HG03103 (cell line): ENCODE measurements at regions not wholly inside any gene's neighbourhood (a gene's known extent, or its start where the extent isn't known, plus 50 kb on each side); places are given as distances from the start of the nearest gene placed in this dataset.

Experiments
- ATAC-seq: cut with Tn5 transposase; IDR thresholded peaks from one replicate; pipeline ENCODE4 v1.9.1; 2021; ENCODE audit warnings: low read depth; ENCODE audit not compliant: unreplicated experiment

DNA sequence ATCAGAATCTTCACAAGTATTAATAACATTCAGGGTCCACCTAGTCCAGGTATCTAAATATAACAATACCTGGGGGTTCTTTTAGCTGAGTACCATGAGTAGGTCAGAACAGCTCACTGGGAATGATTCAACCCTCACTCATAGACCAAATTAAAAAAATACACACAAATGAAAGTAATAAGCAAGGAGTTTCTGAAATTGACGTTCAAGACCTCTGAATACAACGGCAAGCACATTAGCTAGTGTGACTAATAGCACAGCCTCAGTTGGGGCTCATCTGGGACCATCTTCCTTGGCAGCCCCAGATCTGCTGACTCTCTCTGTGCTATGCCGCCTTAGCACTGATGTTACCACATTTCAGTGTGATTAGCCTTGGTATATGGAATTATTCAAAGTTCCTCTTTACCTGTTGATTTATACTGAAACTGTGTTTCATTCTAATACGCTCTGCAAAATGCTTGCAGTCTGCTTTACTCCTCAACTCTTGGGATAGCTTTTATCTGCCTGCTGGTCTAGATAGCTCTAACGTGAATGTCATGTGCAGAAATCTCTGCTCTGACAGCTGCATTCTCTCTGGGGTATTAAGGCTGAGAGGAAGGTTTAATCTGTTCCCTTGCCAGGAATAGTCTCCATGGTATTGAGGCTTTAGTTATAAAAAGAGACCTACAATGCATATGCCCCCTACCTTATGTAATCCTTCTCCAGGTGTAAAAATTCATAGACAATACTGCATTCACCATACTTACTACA lies 153.3 kb downstream of the METTL4 start:
- ATAC-seq: no peak

DNA sequence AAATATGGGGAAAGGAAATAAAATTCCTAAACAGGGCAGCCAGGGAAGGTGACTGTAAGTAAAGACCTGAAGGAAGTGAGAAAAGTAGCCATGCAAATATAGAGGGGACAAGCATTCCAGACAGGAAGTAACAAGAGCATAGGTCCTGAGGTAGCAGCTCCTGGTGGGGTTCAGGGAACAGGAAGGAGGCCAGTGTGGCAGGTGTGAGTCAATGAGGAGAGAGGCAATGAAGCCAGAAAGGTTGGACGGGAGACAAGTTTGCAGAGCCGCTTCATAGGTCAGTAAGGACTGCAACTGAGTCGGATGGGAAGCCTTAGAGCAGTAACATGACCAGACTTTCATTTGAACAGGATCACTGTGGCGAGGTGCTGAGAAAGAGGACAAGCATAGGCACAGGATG lies 150.9 kb downstream of the METTL4 start:
- no peak for ATAC-seq

DNA sequence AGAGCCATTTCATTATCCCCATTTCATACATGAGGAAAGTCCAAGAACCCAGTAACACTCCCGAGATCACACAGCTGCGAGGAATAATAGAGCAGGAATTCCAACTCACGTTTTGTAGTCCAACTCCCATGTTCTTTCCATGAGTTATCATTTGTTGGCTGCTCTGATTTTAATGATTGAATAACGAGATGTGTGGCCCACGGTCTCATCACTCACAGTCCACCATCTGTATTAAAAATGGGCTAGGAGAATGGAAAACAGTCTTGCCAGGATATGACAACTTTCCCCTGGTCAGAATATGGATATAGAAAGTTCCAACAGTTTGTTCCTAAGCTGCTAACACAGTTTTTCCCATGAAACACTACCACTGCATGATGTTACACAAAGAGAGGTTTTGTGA lies 147.5 kb downstream of the METTL4 start:
- ATAC-seq: no peak

DNA sequence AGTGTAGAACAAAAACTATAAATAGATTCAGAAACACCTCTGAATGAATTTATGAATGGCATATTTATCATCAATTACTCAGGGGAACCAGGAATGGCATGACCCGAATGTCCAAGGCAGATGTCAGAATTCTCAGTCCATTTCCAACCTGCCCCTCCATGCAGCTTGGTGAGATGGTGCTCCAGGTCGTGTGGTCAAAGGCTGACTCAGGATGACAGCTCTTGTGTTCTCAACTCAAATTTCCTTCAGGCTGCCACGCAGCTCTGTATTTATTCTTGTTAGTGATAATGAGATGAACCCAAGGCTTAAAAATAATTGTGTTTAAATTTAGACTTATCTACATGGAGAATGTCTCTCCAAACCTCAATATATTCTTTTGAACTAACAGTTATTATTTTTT lies 146.9 kb downstream of the METTL4 start:
- ATAC-seq: no peak

DNA sequence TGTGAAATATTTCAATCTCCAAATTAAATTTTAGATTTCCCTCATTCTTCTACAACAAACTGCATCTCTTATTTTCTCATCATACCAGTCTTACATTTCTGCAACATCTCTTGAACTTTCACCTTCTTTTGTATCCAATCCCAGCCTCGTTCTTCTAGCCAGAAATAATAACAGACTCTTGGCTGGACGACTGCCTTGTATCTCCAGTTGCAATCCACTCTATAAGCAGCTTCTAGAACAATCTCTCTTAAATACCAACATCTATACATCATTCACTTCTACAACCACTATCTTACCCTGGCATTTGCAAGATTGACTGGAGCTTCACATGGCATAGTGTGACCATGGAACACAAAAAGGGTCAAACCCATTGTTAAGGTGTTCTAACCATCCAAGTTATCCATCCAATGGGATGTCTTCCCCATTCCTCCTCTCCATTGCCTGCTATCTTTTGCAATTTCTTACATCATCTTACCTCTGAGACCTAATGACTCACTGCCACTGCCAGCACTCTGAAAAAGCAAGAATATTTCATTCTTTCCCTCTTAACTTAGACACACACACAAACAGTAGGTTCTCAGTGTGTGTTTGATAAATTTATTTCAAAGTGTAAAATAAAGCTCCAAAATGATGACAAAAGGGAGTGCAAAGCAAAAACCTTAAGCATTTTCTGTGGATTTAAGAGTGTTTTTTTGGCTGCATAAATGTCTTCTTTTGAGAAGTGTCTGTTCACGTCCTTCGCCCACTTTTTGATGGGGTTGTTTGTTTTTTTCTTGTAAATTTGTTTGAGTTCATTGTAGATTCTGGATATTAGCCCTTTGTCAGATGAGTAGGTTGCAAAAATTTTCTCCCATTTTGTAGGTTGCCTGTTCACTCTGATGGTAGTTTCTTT lies 145.6 kb downstream of the METTL4 start:
- ATAC-seq: no peak

DNA sequence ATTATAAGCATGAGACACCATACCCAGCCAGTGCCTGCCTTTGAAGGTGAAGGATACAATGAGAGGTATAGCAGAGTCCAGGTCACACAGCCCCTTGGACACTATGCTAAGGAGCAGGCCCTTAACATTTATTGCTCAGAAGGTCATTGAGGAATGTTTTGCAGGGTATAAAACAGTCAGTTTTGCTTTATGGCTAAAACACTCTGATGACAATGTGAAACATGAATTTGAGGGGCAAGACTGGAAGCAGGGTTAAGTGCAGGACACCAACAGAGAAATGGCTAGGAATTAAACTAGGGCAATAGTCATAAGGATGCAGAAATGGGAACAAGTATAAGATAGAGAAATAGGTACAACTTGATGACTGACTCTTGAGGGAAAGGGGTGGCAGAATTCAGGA lies 141.1 kb downstream of the METTL4 start:
- no peak for ATAC-seq

DNA sequence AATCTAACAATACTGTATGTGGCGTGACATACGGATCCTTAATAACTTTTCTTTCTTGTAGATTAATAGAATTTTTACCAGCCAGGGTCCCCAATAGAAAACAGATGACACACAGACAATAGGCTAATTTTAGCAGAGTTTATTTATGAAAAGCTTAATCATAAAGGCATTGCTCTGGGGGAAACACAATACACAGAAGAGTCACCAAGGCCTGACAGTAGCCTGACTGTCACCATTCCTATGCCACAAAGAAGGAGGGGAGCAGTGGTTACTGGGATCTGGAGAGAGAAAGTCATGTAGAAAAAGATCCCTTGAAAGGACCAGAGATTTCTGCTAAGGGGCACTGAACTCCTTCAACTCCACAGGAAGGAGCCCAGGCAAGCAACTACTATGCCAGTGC lies 139.5 kb downstream of the METTL4 start:
- ATAC-seq: no peak

DNA sequence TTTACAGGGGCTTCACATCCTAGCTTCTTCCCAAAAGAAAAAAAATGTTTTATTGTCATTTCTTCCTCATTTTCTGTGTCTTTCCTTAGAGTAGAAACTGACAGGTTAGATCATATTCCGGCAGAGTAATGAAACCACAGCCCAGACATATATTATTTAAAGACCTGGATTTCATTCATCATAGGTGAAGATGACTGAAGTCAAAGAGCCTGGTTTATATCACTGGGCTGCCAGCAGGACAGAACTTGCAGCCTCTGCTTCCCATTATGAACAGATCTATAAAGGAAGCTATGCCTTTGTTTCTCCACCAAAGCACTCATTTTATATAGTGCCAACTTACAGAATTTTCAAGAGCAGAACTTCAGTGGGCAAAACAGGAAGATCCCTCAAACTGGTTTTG lies 137.9 kb downstream of the METTL4 start:
- no peak for ATAC-seq

DNA sequence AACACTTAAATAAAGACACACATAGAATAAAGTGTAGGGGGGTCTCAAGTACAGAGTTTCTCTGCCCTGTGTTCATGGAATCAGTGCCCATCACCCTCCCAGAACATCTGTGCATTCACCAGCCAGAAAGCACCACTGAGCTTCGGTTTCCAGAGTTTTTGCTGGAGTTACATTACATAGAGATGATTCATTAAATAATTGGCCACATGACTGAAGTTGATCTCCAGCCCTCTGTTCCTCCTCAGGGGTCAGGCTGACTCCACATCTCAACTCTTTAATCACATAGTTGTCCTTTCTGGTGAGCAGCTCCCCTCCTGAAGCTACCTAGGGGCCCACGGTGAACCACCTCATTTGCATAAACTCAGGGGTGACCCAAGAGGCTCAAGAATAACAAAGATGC lies 129.8 kb downstream of the METTL4 start:
- no peak for ATAC-seq

DNA sequence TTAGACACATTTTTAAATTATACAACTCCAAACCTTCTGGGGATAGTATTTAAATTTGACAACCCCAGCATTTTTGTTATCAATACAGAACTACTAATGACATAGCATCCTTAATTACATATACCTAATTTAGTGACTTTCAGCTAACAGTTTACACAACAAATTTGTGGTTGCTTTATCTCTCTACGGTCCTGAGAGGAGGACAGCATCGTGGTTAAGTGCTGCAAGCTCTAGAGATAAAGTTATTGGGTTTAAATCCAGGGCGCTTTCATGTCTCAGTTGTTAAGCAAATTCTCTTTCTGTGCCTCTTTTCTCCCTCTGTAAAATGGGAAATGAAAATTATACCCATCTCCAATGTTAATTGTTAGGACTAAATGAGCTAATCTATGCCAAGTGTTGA lies 129.3 kb downstream of the METTL4 start:
- no peak for ATAC-seq

DNA sequence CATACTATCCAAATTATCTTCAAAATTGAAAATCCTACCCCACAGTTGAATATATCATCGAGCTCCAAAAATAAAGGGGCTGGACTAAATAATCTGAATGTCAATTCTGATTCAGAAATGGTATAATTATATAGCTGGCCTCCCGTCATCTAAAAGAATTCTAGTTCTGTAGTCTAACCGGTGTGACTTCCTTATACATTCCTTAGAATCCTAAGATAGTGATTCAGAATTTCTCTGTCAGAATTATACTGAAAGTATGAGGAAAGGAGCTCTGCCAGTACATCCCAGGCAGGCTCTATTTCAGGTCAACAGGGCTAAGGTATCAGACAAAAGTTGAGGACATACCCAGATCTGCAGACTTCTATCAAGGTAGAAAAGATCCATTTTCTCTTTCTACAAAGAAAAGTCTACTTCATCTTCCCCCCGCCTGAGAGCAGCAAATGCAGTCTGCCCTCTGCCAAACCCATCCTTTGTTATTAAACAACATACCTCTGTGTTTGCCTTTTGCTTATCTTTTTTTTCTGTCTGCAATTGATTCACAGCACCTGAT lies 128.5 kb downstream of the METTL4 start:
- ATAC-seq: no peak

DNA sequence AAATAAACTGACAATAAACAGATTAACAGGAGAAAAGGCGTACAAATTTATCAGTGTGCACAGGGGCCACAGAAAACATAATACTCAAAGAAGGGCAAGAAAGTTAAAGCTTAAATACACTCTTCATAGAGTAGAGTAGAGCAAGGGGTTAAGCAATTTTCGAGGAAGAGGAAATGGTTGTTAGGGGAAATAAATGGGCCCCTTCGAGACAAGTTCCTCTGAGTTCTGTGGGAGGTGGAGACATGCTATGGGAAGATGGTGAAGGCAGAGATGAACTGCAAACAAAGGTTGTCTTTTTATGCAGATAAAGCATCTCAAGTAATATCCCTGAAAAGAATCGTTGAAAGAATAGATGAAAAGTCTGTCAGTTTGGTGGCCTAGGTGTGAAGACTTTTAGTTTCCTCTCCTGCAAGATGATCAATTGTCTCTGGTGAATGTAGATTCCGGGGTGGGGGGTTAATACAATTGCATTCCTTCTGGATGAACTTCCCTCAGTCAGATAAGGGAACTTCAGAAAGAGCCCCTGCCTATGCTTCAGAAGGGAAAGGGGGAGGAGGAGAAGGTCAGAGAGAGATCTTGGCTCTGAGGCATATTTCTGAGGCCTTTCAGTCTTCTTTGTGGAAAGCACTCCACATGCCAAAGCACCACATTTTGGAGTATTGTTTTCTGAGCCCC lies 127.0 kb downstream of the METTL4 start:
- ATAC-seq: no peak

DNA sequence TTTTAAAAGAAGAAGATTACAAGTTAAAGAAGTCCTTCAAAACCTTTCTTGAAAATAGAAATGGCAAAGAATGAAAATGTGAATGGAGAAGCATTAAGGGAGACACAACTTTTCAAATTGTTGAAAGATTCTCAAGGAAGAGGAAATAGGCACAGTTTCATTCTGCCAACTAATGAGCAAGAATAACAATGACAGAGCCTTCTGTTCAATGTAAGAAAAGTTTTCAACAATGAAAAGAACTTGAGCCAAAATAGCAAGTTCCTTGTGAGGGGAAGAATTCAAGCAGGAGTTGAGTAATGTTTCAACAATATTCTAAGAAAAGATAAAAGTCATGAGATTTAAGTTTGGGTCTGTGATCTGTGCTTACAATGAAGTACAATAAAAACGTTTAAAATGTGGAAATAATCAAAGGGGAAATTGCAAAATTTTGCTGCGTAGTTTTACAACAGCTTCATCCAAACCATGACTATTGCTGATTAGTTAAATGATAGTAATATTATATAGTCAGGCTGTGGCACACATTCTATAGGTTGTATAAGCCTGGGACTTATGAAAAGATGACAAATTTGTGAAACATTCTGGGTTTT lies 122.6 kb downstream of the METTL4 start:
- no peak for ATAC-seq

DNA sequence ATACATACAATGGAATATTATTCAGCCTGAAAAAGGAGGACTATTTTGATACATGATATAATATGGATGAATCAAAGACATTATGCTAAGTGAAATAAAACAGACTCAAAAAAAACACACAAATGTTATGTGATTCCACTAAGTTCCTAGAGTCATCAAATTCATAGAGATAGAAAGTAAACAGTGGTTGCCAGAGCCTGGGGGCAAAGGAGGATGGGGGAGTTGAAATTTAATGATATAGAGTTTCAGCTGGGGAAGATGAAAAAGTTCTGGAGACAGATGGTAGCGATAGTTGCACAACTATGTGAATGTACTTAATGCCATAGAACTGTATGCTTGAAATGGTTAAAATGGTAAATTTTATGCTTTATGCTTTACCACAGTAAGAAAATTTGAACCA lies 119.7 kb downstream of the METTL4 start:
- no peak for ATAC-seq

DNA sequence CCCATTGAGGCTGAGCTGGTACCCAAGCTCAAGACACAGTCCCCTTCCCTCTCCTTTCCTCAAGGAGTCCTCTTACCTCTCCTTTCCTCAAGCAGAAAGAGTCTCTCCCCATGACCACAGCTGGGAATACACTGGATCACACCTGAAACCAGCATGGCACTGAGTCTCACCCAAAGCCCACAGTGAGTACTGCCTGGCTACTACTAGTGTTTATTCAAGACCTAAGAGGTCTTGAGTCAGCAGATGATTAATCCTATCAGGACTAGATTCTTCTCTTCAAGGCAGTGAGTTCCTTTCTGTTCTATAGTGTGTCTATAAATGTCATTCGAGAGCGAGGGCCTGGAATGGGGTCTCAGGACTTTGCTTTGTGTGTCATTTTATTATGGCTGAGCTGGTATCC lies 111.4 kb downstream of the METTL4 start:
- ATAC-seq: no peak

DNA sequence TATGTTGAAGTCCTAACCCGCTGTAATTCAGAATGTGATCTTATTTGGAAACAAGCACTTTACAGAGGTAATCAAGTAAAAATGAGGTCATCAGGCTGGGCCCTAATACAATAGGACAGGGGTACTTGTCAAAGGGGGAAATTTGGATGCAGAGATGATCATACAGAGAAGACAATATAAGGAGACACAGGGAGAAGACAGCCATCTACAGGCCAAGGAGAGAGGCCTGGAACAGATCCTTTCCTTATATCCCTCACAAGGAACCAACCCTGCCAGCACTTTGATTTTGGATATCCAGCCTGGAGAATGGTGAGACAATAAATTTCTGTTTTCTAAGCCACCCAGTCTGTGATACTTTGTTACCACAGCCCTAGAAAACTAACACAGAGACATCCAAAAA lies 104.3 kb downstream of the METTL4 start:
- no peak for ATAC-seq

DNA sequence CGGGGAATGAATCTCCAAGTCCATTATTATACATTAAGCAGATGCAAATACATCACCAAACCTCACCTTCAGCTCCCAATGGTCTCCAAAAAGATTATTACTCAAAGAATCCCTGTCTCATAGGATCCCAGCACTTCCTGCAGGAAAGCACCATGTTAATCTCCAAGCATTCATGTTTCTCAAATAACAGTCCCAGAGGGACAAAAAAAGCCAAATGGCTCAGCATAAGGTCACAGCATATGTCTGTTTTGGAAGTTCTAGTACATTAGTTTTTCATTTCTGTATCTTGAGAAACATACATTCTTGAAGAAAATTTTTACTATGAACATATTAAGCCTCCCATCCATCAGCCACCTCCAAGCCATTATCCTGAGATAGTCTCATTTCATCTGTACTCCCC lies 103.3 kb downstream of the METTL4 start:
- ATAC-seq: no peak

DNA sequence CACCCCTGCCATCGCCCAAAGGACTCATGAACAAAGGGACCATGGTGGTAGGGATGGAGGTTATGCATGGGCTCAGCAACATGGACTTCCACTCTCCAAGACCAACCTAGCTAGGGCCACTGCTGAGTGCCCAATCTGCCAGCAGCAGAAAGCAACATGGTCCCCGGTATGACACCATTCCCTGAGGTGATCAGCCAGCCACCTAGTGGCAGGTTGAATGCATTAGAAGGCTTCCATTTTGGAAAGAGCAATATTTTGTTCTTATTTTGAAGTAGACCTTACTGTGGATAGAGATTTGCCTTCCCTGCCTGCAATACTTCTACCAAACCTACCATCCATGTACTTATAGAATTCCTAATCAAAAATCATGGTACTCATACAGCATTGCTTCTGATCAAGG lies 99.8 kb downstream of the METTL4 start:
- no peak for ATAC-seq

DNA sequence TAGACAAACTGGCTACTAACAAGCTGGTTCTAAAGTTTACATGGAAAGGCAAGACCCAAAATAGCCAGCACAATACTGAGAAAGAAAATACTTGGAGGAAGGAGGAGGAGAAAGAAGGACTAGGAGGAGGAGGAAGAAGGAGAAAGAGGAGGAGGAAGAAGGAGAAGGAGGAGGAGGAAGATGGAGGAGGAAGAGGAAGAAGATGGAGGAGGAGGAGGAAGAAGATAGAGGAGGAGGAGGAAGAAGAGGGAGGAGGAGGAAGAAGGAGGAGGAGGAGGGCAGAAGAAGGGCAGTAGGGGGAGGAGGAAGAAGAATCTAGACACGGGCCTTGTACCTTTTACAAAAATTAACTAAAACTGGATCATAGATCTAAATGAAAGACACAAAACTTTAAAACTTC lies 92.6 kb downstream of the METTL4 start:
- ATAC-seq: no peak

DNA sequence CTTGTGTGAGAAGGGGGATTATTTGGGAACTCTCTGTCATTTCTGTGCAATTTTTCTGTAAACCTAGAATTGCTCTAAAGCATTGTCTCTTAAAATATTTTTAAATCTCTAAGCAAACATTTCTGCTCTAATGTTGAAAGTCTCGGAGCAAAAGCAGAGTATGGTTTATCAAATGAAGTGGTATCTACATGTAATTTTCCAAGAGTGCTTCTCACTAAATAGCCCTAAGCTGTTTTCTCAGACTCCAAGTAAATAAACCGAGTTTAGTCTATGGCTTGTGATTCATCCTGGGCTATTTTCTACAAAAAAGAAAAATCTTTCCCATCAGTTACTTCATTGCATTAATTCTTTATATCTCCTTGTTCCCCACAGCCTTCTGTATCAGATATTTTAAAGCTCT lies 90.8 kb downstream of the METTL4 start:
- ATAC-seq: no peak
